ENCODE measurements at regions not wholly inside any gene's neighbourhood (a gene's known extent, or its start where the extent isn't known, plus 50 kb on each side); places are given as distances from the start of the nearest gene placed in this dataset.

DNA sequence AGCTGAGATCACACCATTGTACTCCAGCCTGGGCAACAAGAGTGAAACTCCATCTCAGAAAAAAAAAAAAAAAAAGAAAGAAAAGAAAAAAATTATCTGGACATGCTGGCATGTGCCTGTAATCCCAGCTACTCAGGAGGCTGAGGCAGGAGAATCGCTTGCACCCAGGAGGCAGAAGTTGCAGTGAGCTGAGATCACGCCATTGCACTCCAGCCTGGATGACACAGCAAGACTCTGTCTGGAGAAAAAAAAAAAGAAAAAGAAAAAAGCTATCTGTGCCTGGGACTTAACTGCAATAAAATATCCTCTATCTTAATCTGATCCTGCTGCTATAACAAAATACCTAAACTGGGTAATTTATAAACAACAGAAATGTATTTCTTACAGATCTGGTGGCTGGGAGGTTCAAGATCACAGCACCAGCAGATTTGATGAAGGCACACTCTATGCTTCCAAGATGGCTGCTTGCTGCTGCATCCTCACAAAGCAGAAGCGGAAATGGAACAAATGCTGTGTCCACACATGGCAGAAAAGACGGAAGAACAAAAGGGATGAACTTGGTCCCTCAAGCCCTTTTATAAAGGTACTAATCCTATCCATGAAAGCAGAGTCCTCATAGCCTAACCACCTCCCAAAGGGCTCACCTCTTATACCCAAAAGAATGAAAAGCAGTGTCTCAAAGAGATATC lies 273.3 kb upstream of the JARID2 start:
- Histone ChIP-seq H4K20me1 (ENCODE audit: insufficient read depth, low read length) (no peaks in the 10 kb centered on the region), H3K36me3 (ENCODE audit: insufficient read depth, low read length) (no peaks in the 10 kb centered on the region), H3K79me2 (ENCODE audit: insufficient read depth, low read depth, low read length) (no peaks in the 10 kb centered on the region), H3K27ac (ENCODE audit: low read depth, low read length, poor library complexity, severe bottlenecking) (no peak overlapping the region), H3K4me1 (ENCODE audit: insufficient read depth, low read length, poor library complexity, severe bottlenecking) (peaks cover 9% of the 10 kb centered on the region), H2AFZ (ENCODE audit: low read length) (no peak overlapping the region), H3K4me3 (ENCODE audit: low read depth, low read length, poor library complexity, severe bottlenecking) (no peak overlapping the region), H3K4me2 (ENCODE audit: low read length) (no peak overlapping the region), H3K9me2 (ENCODE audit: insufficient read depth, low read length) (no peaks in the 10 kb centered on the region), H3K9me3 (ENCODE audit: low read length) (no peaks in the 10 kb centered on the region)
- ChIA-PET CTCF (ENCODE audit: unreplicated experiment) (no interaction called here), POLR2A (interaction anchor here (0.6 to 0.7 kb wide), 3 partner anchors 19 to 1099 kb away, joined by 3 to 6 read pairs (median 3); no protein-coding TSS in a partner anchor)
- intact Hi-C loops (cut with micrococcal nuclease; ENCODE audit: unreplicated experiment) = no loop called here
- no peak for DNase-seq (ENCODE audit: low spot score)
- TF ChIP-seq EZH2phosphoT487 (IDR thresholded peaks at IDR 0.05; ENCODE audit: borderline replicate concordance, low read depth, low read length) = no peak
- TF ChIP-seq, protein P1, sequence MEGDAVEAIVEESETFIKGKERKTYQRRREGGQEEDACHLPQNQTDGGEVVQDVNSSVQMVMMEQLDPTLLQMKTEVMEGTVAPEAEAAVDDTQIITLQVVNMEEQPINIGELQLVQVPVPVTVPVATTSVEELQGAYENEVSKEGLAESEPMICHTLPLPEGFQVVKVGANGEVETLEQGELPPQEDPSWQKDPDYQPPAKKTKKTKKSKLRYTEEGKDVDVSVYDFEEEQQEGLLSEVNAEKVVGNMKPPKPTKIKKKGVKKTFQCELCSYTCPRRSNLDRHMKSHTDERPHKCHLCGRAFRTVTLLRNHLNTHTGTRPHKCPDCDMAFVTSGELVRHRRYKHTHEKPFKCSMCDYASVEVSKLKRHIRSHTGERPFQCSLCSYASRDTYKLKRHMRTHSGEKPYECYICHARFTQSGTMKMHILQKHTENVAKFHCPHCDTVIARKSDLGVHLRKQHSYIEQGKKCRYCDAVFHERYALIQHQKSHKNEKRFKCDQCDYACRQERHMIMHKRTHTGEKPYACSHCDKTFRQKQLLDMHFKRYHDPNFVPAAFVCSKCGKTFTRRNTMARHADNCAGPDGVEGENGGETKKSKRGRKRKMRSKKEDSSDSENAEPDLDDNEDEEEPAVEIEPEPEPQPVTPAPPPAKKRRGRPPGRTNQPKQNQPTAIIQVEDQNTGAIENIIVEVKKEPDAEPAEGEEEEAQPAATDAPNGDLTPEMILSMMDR (conservative IDR thresholded peaks at IDR 0.05; ENCODE audit: low read length) = no peak
- no TSS peak for BruUV-seq (replicated peaks)

DNA sequence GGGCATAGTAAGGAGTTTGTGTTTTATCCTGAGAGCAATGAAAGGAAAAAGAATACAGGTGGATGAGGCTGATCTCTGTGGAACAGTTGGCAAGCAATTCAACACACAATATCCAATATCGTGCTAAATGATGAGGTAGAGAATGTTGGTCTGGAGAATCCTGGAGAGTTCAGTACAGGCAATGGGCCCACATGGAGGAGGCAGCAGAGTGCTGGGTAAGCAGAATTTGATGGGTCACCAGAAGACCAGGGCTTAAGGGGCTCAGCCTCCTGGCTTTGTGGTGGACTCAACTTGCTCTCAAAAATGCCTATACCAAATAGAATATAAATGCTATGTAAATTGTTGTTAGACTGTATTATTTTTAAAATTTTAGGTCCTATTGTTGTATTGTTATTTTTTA lies 271.5 kb upstream of the JARID2 start:
- H3K4me1 ChIP-seq (ENCODE audit: insufficient read depth, low read length, poor library complexity, severe bottlenecking) = peaks cover 9% of the 10 kb centered on the region
- ChIA-PET POLR2A (interaction anchor here (0.9 kb wide), 1 partner anchor 12 kb away, joined by 8 read pairs; no protein-coding TSS in a partner anchor), CTCF (ENCODE audit: unreplicated experiment) (no interaction called here)
- H3K79me2 ChIP-seq (ENCODE audit: insufficient read depth, low read depth, low read length) = no peaks in the 10 kb centered on the region
- BruUV-seq (replicated peaks) = no TSS peak
- intact Hi-C loops (cut with micrococcal nuclease; ENCODE audit: unreplicated experiment) = no loop called here
- no peak for DNase-seq (ENCODE audit: low spot score)
- no peak overlapping the region for H3K4me2 ChIP-seq (ENCODE audit: low read length)
- TF ChIP-seq, protein P1 (conservative IDR thresholded peaks at IDR 0.05; ENCODE audit: low read length) = no peak
- no peak for TF ChIP-seq EZH2phosphoT487 (IDR thresholded peaks at IDR 0.05; ENCODE audit: borderline replicate concordance, low read depth, low read length)
- no peaks in the 10 kb centered on the region for H3K9me3 ChIP-seq (ENCODE audit: low read length)
- no peaks in the 10 kb centered on the region for H3K36me3 ChIP-seq (ENCODE audit: insufficient read depth, low read length)
- no peak overlapping the region for H3K27ac ChIP-seq (ENCODE audit: low read depth, low read length, poor library complexity, severe bottlenecking)
- no peaks in the 10 kb centered on the region for H4K20me1 ChIP-seq (ENCODE audit: insufficient read depth, low read length)
- H3K9me2 ChIP-seq (ENCODE audit: insufficient read depth, low read length) = no peaks in the 10 kb centered on the region
- H2AFZ ChIP-seq (ENCODE audit: low read length) = no peak overlapping the region
- no peak overlapping the region for H3K4me3 ChIP-seq (ENCODE audit: low read depth, low read length, poor library complexity, severe bottlenecking)

DNA sequence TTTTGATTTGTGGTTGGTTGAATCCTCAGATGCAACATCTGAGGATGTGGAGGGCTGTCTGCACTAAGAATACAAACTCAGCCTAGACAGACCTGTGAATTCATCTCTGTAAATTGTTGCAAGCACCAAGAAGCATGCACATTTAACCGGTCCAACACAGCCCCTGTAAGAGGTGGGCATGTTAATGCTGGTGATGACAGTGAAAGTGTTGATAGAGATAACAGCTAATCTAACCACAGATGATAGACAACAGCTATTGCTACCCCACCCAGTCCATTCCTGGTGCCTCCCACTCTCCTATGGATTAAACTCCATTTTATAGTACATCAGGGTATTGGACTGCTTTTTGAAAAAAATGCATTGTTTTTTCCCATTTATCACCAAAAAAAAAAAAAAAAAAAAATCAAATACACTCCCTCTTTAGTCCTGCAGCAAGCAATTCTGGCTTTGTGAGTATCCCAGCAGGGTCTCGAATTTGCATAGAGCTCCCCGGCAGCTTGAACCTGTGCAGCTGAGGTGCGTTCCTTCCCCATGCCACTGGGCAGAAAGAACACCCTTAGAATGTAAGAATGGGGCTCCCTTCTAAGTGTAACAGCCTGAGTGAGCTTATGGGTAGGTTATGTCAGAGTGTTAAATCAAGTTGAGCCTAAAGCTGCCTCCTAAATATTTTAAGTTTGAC lies 270.9 kb upstream of the JARID2 start:
- no TSS peak for BruUV-seq (replicated peaks)
- peak overlapping the region; percentile 18; the same call in 1 of the 2 replicates for H3K4me2 ChIP-seq (ENCODE audit: low read length)
- H3K4me1 ChIP-seq (ENCODE audit: insufficient read depth, low read length, poor library complexity, severe bottlenecking) = peaks cover 9% of the 10 kb centered on the region
- H3K9me2 ChIP-seq (ENCODE audit: insufficient read depth, low read length) = no peaks in the 10 kb centered on the region
- ChIA-PET POLR2A (interaction anchor here (0.6 to 1.5 kb wide), 7 partner anchors 10 to 1302 kb away, joined by 3 to 8 read pairs (median 3); no protein-coding TSS in a partner anchor), CTCF (ENCODE audit: unreplicated experiment) (no interaction called here)
- H3K9me3 ChIP-seq (ENCODE audit: low read length) = no peaks in the 10 kb centered on the region
- intact Hi-C loops (cut with micrococcal nuclease; ENCODE audit: unreplicated experiment) = no loop called here
- peak; percentile 11 for DNase-seq (ENCODE audit: low spot score)
- H3K36me3 ChIP-seq (ENCODE audit: insufficient read depth, low read length) = no peaks in the 10 kb centered on the region
- H3K79me2 ChIP-seq (ENCODE audit: insufficient read depth, low read depth, low read length) = no peaks in the 10 kb centered on the region
- H4K20me1 ChIP-seq (ENCODE audit: insufficient read depth, low read length) = no peaks in the 10 kb centered on the region
- peak overlapping the region; percentile 31; the same call in 1 of the 2 replicates for H2AFZ ChIP-seq (ENCODE audit: low read length)
- H3K4me3 ChIP-seq (ENCODE audit: low read depth, low read length, poor library complexity, severe bottlenecking) = no peak overlapping the region
- TF ChIP-seq EZH2phosphoT487 (IDR thresholded peaks at IDR 0.05; ENCODE audit: borderline replicate concordance, low read depth, low read length) = no peak
- TF ChIP-seq, protein P1 (conservative IDR thresholded peaks at IDR 0.05; ENCODE audit: low read length) = no peak
- no peak overlapping the region for H3K27ac ChIP-seq (ENCODE audit: low read depth, low read length, poor library complexity, severe bottlenecking)
